Embryonic facial prominence (tissue), 1 donor: ENCODE measurements at regions not wholly inside any gene's neighbourhood (a gene's known extent, or its start where the extent isn't known, plus 50 kb on each side); places are given as distances from the start of the nearest gene placed in this dataset.
"Not testable (repeated sequence)": the region's sequence is repeated elsewhere in the genome, so short reads cannot be mapped to it uniquely, and the experiment has no call there.

ENCODE experiments used
- DNase-seq: peaks from one replicate; pipeline ENCODE4 v3.0.0-alpha.2; 2016; ENCODE audit errors: extremely low spot score

DNA sequence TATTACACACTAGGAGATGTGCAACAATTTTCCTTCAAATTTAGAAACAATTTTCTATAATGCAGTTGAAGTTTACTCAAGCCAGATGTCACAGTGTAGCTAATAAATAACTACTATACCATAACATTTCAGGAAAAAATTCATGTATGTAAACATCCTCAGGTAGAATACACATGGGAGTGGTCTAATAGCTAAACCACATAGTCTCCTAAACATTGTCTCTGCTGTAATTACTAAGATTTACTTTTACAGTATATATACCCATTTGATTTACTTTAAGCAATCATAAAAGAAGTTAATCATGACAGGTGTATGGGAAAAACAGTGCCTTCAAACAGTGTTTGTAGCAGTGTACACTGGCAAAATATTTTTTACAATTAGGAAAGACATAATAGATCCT lies 110.1 kb upstream of the GRM7 start:
- no peak for DNase-seq

DNA sequence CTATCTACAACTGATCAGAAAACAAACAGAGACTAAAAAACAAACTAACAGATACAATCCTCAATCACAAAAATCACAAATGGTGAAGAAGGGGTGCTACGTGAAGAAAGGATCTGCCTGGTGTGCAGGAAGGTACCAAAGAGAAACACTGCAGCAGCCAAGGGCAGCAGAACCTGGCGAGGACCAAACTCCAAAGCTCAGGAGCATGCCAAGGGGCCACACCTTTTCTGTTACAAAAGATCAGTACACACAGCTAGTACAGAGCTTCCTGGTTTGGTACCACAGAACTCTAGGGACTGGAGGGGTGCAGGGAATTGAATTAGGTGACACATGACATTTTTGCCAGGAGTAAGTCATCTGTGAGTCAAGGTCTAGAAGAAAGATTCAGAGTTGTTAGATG lies 107.4 kb upstream of the GRM7 start:
- DNase-seq = no peak

DNA sequence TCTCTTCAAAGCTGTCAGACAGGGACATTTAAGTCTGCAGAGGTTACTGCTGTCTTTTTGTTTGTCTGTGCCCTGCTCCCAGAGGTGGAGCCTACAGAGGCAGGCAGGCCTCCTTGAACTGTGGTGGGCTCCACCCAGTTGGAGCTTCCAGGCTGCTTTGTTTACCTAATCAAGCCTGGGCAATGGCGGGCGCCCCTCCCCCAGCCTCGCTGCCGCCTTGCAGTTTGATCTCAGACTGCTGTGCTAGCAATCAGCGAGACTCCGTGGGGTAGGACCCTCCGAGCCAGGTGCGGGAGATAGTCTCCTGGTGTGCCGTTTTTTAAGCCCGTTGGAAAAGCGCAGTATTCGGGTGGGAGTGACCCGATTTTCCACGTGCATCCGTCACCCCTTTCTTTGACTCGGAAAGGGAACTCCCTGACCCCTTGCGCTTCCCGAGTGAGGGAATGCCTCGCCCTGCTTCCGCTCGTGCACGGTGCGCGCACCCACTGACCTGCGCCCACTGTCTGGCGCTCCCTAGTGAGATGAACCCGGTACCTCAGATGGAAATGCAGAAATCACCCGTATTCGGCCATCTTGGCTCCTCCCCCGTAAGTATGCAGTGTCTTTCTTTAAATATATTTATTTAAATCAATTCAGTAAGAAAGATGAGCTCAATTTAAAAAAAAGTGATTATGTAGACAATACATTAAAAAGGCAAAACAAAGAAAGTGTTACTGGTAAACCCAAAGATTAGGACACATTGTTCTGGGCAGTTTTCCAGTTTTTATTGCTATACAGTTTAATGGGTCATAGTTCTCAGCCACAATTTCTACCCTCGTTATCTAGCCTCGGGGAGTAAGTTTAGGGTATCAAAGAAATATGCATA lies 91.2 kb upstream of the GRM7 start:
- DNase-seq = not testable (repeated sequence)

DNA sequence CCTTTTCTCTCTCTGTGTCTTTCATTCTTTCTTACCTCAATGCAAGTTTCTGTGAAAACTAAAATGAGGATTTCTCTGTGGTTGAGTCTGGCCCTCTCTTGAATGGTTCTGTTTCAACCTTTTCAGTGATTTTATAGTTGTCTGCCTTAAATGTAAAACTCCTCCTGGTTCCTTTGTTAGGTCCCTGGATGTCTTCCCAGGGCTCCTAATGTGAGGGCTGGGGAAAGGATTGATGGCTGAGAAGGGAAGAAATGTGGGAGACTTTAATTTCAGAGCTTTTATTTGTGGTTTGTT lies 90.6 kb upstream of the GRM7 start:
- no peak for DNase-seq

DNA sequence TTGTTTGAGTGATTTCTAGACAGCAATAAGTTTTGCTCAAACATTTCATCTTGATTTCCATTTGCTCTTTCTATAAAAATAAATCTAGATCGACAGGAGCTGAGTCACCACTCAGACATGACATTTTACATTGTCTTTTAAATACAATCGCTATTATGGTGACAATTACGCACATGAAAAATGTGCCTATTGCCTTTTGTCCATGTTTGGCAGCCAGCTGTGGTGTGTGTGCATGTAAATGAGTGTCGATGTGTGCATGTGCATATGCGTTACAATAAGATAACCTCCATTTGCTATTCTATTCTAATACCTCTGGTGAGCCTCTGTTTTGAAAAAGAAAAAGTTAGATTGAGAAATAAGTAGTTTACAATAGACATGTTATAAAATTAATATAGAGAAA lies 89.7 kb upstream of the GRM7 start:
- DNase-seq = no peak

DNA sequence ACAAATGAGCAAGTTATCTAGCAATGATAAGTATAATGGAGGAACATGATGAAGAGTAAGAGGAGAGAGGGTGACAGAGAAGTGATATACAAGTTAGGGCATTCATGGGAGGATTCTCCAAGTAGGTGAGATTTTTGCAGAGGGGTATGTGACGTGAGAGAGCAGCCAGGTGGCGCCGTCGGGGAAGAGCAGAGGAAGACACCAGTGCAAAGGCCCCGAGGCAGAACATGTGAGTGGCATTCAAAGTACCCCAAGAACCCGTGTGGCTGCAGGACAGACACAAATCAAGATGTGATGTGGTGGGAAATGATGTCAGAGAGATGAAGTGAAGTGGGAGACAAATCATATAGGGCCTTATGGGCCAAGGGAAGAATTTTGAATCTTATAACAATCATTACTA lies 81.8 kb upstream of the GRM7 start:
- DNase-seq = no peak

DNA sequence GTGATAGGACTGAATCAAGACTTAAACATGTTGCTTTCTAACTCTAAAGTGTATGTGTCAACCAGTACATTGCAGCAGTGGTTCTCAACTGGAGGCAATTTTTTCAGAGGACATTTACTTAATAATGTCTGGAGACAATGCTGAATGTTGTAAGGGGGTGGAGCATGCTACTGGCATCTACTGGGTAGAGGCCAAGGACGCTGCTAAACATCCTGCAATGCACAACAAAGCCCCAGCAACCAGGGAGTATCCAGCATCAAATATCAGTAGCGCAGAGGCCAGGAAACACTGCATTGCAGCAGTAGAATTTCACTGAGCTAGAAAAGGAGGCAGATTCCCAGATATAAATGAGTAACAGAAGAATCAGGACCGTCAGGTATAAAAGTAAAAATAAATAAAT lies 79.8 kb upstream of the GRM7 start:
- no peak for DNase-seq

DNA sequence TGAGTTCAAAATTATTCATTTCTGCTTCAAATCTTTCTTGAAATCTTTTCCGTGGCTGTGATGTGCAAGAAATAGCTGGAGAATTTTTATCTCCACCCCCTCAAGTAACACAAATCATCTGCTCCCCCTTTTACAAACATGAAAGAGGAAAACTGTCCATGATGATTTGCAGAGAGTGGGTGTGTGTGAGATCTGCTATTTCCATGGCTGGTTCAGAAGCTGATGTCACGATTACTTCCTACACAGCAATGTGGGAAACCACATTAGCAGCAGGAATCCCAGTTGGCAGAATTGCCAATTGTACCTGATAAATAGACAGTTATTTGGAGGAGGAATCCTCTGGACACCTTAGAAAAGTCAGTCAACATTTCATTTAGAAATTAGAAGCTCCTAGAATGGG lies 75.2 kb upstream of the GRM7 start:
- DNase-seq = no peak

DNA sequence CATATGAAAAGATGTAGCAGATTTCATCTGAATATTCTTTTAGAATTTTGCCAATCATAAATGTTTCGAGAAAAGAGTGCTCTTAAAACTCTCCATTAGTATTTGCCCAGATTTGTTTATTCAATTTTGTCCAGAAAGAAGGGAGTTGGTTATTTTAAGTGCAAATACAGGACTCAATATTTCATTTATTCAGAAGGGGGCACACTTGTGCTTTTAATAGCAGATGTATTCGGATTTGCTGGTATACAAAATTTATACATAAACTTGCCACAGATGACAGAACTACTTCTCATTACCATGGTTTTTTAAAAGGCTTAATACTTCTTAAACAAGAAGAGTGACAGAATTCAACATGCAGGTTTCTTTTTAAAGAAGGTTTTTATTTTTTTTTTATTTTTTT lies 69.8 kb upstream of the GRM7 start:
- no peak for DNase-seq

DNA sequence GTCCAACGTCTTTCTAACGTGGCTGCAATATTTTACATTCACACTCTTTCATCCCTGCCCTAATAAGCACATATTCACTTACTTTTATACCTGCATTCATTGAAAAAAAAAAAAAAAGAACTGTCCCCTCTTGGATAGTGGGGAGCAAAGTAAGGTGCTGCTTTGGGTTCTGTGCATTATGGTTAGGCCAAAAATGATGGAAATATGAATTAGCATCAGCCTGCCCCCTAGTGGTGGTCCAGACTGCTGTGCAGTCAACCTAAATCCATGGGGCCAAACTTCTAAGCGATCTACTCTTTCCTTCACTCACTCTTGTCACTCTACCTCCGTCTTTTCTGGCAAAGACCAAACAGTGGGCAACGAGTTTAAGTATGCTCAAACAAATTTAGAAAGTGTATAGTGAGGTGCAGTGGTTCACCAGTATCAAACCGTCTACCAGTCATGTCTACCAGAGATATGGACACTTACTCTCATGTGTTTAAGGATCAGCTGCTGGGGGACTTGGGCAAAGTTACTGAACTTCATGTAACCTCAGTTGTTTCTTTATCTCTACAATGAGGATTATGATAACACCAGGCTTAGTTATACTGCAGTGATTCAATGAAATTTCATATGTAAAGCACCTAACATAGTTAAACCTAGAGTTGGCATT lies 61.5 kb upstream of the GRM7 start:
- no peak for DNase-seq

DNA sequence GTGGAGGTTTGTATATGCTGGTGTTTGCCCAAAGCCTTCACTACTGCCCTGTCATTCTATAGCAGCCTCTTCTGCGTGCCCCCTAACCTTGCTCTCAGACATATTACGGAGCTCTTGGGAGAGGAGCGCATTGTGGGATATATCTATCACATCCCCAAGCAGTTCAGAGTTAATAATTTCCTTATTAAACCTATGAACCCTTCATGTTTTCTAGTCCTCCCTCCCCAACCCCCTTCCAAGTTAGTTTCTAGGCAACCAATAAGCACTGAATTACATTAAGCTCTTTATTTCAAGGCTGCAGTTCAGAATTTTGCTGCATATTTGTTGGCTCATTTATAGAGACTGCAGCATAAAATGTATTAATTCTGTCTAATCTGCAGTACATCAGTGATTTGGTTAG lies 57.3 kb upstream of the GRM7 start:
- no peak for DNase-seq

DNA sequence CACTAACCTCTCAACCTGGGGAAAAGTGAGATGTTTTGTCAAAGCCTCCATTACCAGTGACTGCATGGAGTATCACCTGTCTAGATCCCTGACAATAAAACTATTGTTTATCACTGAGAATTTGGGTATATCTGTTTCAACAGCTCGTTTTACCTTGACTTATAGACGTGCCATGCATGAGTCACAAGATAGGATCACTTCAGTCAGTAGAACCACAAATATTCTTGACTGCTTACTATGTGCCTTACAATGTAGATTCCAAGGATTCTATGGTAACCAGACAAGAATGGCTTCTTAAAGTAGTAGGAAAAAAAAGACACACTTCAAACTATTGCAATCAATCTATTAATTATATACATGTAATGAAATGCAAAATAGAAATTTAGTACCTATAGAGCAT lies 55.7 kb upstream of the GRM7 start:
- DNase-seq = no peak

DNA sequence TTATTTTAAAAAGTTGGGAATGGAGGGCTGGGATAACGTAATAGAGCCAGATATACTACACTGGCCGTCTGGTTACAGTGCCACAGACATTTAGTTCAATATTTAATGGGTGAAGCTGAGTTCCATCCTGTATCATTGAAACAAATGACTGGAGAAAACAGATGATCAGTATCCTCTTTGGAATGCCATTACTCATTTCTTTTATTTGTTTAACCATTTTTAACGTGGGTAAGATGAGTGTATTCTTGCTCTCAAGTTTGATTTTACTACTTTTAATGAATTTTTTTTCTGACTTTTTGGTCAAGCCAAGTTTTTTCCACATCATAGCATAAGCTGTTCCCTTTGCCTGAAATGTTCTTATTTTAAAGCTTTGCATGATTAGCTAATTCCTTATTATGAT lies 53.9 kb upstream of the GRM7 start:
- no peak for DNase-seq

DNA sequence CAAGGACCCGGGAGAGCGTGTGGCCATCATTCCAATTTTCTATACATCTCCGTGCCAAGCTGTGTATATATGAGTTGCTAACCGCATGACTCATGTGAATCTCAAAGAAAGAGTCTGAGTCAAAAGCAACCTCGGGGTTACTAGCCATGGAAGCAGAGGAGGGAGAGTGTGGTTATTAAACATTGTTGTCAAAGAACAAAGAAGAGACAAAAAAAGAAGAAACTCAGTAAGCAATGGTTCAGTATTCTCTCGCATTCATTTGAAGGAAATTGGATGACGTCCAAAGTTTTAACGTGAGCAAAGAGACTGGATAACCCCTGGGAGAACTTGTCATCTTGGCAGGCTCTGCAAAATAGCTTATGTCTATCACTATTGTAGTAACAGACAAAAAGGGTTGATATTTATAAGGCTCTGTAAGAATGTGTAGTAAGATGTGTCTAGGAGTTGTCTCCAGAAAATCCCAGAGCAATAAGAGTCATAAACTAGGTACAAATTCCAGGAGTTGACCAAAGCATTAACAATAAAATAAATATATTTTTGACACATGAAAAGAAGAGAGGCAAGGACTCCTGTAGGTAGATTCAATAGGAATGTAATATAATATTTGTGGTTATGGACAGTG lies 52.8 kb upstream of the GRM7 start:
- no peak for DNase-seq

DNA sequence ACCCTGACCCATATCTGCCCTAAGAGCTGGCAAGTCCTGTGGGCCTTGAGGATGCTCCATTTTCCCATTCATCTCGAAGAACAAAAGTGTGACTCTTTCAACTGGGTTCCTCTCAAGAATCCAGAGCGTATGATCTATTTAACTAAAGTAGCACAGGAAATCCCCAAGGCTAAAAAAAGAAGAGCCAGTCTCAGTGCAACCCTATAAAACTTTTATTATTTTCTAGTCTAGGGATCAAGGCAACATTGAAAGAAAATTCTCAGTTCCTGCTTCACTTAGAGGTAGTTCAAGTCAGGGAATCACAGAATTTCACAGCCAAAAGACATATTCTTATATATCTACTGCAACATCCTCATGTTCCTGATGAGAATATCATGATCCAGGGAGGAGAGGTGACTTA lies 51.6 kb upstream of the GRM7 start:
- no peak for DNase-seq
